Fibroblast of mammary gland (primary cell): ENCODE measurements at regions not wholly inside any gene's neighbourhood (a gene's known extent, or its start where the extent isn't known, plus 50 kb on each side); places are given as distances from the start of the nearest gene placed in this dataset.

Experiments
- DNase-seq: peaks from one replicate; pipeline ENCODE4 v3.0.0-alpha.2; 2010; ENCODE audit warnings: low read depth
- H3K4me3 ChIP-seq: 2 replicates; pipeline ENCODE4 v1.5.1; 2011; ENCODE audit warnings: low read depth, mild to moderate bottlenecking, low read length, moderate library complexity; ENCODE audit not compliant: control insufficient read depth
- CTCF ChIP-seq: conservative IDR thresholded peaks from 2 replicates; pipeline ENCODE4 v1.5.1; 2011; ENCODE audit warnings: low read depth, low read length, inconsistent platforms; ENCODE audit not compliant: control insufficient read depth, insufficient read depth

- no peak for TF ChIP-seq CTCF
- no peak for DNase-seq
- no peak overlapping the region for H3K4me3 ChIP-seq
Measured at GRCh38 chr1:87225171-87225570, 103.5 kb upstream of the LMO4 start.

GRCh38 chr1:87226341-87226760 lies 102.3 kb upstream of the LMO4 start:
- H3K4me3 ChIP-seq = no peak overlapping the region
- TF ChIP-seq CTCF = no peak
- peak; percentile 99 for DNase-seq

GRCh38 chr1:87227651-87228050 lies 101.0 kb upstream of the LMO4 start:
- no peak for DNase-seq
- TF ChIP-seq CTCF = no peak
- no peak overlapping the region for H3K4me3 ChIP-seq

GRCh38 chr1:87230501-87230900 lies 98.2 kb upstream of the LMO4 start:
- TF ChIP-seq CTCF = no peak
- no peak overlapping the region for H3K4me3 ChIP-seq
- DNase-seq = no peak

- no peak for DNase-seq
- no peak overlapping the region for H3K4me3 ChIP-seq
- no peak for TF ChIP-seq CTCF
Measured at GRCh38 chr1:87231703-87232367, 96.8 kb upstream of the LMO4 start.

- no peak overlapping the region for H3K4me3 ChIP-seq
- DNase-seq = peak; percentile 17
- TF ChIP-seq CTCF = no peak
Measured at GRCh38 chr1:87236585-87236984, 92.1 kb upstream of the LMO4 start.
